K562 (cell line): ENCODE measurements at regions not wholly inside any gene's neighbourhood (a gene's known extent, or its start where the extent isn't known, plus 50 kb on each side); places are given as distances from the start of the nearest gene placed in this dataset.

Experiments
- EP300 ChIP-seq: IDR thresholded peaks from 2 replicates; pipeline ENCODE4 v1.6.1; 2012; ENCODE audit warnings: low read length, improper control_type of control experiment
- MAFF ChIP-seq: IDR thresholded peaks from 2 replicates; pipeline ENCODE4 v1.6.1; 2012; ENCODE audit warnings: low read length, improper control_type of control experiment
- MXI1 ChIP-seq: IDR thresholded peaks from 2 replicates; pipeline ENCODE4 v1.6.1; 2011; ENCODE audit warnings: low read depth, mild to moderate bottlenecking, improper control_type of control experiment, low read length
- POLR2A ChIP-seq: fragments of 450-650 bp; conservative IDR thresholded peaks from 2 replicates; pipeline ENCODE4 v1.6.1; 2016
- POLR2AphosphoS5 ChIP-seq: IDR thresholded peaks from 2 replicates; pipeline ENCODE4 v1.6.1; 2011; ENCODE audit warnings: mild to moderate bottlenecking, low read depth, low read length, moderate library complexity; ENCODE audit not compliant: control insufficient read depth, insufficient read depth
- SIN3A ChIP-seq, 2 experiments: fragments of 150-350 bp in 1 of 2; IDR thresholded peaks; 2 replicates each; pipeline ENCODE4 v1.6.1; 2011 to 2016; ENCODE audit warnings: borderline replicate concordance in 2 of 2, low read depth in 2 of 2, low read length in 2 of 2, mild to moderate bottlenecking in 2 of 2, moderate library complexity in 2 of 2; ENCODE audit not compliant: control insufficient read depth in 1 of 2
- TFAP4 ChIP-seq: sonication (generic); formaldehyde crosslinking; IDR thresholded peaks from 2 replicates; pipeline ENCODE4 v1.8.0; 2022; ENCODE audit warnings: missing genetic modification reagents, mild to moderate bottlenecking, moderate library complexity, borderline replicate concordance
- ZNF395 ChIP-seq: fragments of 200-800 bp; sonication (Bioruptor generic); IDR thresholded peaks from 2 replicates; pipeline ENCODE4 v1.6.1; 2017; ENCODE audit warnings: missing genetic modification characterization, missing compliant biosample characterization
- ZSCAN32 ChIP-seq: fragments of 450-650 bp; formaldehyde crosslinking; IDR thresholded peaks from 2 replicates; pipeline ENCODE4 v1.4.0; 2020; ENCODE audit warnings: mild to moderate bottlenecking, moderate library complexity
- TF ChIP-seq, protein P1 (sequence below), 3 experiments: IDR thresholded peaks in 2 of 3; conservative IDR thresholded peaks in 1 of 3; 2 replicates each; pipeline ENCODE4 v1.5.1; 2011 to 2012; ENCODE audit warnings: low read length in 3 of 3, mild to moderate bottlenecking in 3 of 3, control low read depth in 2 of 3, improper control_type of control experiment in 1 of 3, inconsistent platforms in 1 of 3, low read depth in 1 of 3, mixed read lengths in 1 of 3, moderate library complexity in 1 of 3; ENCODE audit not compliant: insufficient read depth in 2 of 3

DNA sequence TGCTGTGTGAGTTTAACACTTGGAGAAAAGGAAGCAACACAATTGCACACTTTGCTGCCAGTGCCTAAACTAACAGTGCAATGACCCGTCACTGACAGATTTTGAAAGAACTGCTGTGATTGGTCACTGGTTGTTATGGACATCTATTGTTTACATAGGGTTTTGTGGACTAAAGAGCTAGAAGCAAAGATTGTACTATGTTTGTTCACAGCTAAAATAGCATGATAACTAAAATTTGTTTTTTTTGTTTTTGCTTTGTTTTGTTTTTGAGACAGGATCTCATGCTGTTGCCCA is 112.4 kb upstream of the GOLGA8J start:
- TF ChIP-seq, protein P1, sequence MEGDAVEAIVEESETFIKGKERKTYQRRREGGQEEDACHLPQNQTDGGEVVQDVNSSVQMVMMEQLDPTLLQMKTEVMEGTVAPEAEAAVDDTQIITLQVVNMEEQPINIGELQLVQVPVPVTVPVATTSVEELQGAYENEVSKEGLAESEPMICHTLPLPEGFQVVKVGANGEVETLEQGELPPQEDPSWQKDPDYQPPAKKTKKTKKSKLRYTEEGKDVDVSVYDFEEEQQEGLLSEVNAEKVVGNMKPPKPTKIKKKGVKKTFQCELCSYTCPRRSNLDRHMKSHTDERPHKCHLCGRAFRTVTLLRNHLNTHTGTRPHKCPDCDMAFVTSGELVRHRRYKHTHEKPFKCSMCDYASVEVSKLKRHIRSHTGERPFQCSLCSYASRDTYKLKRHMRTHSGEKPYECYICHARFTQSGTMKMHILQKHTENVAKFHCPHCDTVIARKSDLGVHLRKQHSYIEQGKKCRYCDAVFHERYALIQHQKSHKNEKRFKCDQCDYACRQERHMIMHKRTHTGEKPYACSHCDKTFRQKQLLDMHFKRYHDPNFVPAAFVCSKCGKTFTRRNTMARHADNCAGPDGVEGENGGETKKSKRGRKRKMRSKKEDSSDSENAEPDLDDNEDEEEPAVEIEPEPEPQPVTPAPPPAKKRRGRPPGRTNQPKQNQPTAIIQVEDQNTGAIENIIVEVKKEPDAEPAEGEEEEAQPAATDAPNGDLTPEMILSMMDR (IDR thresholded peaks at IDR 0.05 in 2 of 3, conservative IDR thresholded peaks at IDR 0.05 in 1 of 3; ENCODE audit: insufficient read depth in 2 of 3, low read depth in 1 of 3, low read length in 3 of 3): no peak
- TF ChIP-seq EP300 (no peak), MAFF (no peak), MXI1 (no peak), ZSCAN32 (CRISPR knock-in tag) (no peak), POLR2AphosphoS5 (no peak), TFAP4 (CRISPR knock-in tag) (no peak), POLR2A (no peak), ZNF395 (CRISPR knock-in tag) (no peak), SIN3A (IDR thresholded peaks at IDR 0.05; ENCODE audit: borderline replicate concordance in 2 of 2, control insufficient read depth in 1 of 2, low read depth in 2 of 2, low read length in 2 of 2) (no peak)
